Liver (tissue), 8 donors: ENCODE measurements at regions not wholly inside any gene's neighbourhood (a gene's known extent, or its start where the extent isn't known, plus 50 kb on each side); places are given as distances from the start of the nearest gene placed in this dataset.

Source experiments
- DNase-seq: peaks from one replicate; pipeline ENCODE4 v3.0.0-alpha.2; 2017; ENCODE audit warnings: low spot score
- H3K27ac ChIP-seq, 2 donors: one replicate each; pipeline ENCODE4 v1.7.0; 2013; ENCODE audit warnings: inconsistent platforms in 2 of 2, low read length in 2 of 2, control low read depth in 1 of 2, low read depth in 1 of 2, mild to moderate bottlenecking in 1 of 2
- H3K27me3 ChIP-seq, 4 donors: one replicate each; pipeline versions ENCODE4 v1.6.1 to v1.7.0; 2013; ENCODE audit warnings: low read length in 3 of 4, inconsistent platforms in 1 of 4, mild to moderate bottlenecking in 1 of 4, moderate library complexity in 1 of 4; ENCODE audit not compliant: control insufficient read depth in 4 of 4, insufficient read depth in 4 of 4
- H3K36me3 ChIP-seq, 4 donors: one replicate each; pipeline versions ENCODE4 v1.6.1 to v1.7.0; 2013; ENCODE audit warnings: low read length in 3 of 4, mild to moderate bottlenecking in 3 of 4, low read depth in 1 of 4, moderate library complexity in 1 of 4; ENCODE audit not compliant: control insufficient read depth in 4 of 4, insufficient read depth in 3 of 4
- H3K4me1 ChIP-seq, 4 donors: one replicate each; pipeline versions ENCODE4 v1.6.1 to v1.7.0; 2013; ENCODE audit warnings: low read length in 3 of 4, mild to moderate bottlenecking in 3 of 4, moderate library complexity in 1 of 4; ENCODE audit not compliant: control insufficient read depth in 4 of 4, insufficient read depth in 4 of 4
- H3K4me3 ChIP-seq, 3 donors: one replicate each; pipeline versions ENCODE4 v1.6.1 to v1.7.0; 2013; ENCODE audit warnings: low read length in 3 of 3, control low read depth in 1 of 3, low read depth in 1 of 3, mild to moderate bottlenecking in 1 of 3
- H3K9ac ChIP-seq, 2 donors: one replicate each; pipeline ENCODE4 v1.7.0; 2013; ENCODE audit warnings: low read length in 2 of 2, mild to moderate bottlenecking in 2 of 2, moderate library complexity in 2 of 2, control low read depth in 1 of 2, low read depth in 1 of 2
- H3K9me3 ChIP-seq, 4 donors: one replicate each; pipeline versions ENCODE4 v1.6.1 to v1.7.0; 2013; ENCODE audit warnings: low read length in 3 of 4; ENCODE audit not compliant: control insufficient read depth in 4 of 4
- ATF3 ChIP-seq: IDR thresholded peaks from 2 replicates; pipeline ENCODE4 v1.6.1; 2016; ENCODE audit warnings: antibody characterized with exemption
- CTCF ChIP-seq: fragments of 150-350 bp; IDR thresholded peaks from 2 replicates; pipeline ENCODE4 v1.5.1; 2017; ENCODE audit warnings: improper control_type of control experiment, low read depth, low read length; ENCODE audit not compliant: missing input control
- EGR1 ChIP-seq, 2 donors: IDR thresholded peaks; 2 replicates each; pipeline ENCODE4 v1.6.1; 2016 to 2018; ENCODE audit warnings: antibody characterized with exemption in 2 of 2, low read depth in 2 of 2
- FOXA1 ChIP-seq: IDR thresholded peaks from 2 replicates; pipeline ENCODE4 v1.6.1; 2016; ENCODE audit warnings: antibody characterized with exemption
- FOXA2 ChIP-seq: IDR thresholded peaks from 2 replicates; pipeline ENCODE4 v1.6.1; 2016; ENCODE audit warnings: antibody characterized with exemption
- GABPA ChIP-seq, 2 donors: IDR thresholded peaks in 1 of 2; conservative IDR thresholded peaks in 1 of 2; 2 replicates each; pipeline ENCODE4 v1.6.1; 2016; ENCODE audit warnings: antibody characterized with exemption in 2 of 2, mild to moderate bottlenecking in 1 of 2, moderate library complexity in 1 of 2
- HNF4A ChIP-seq, 2 donors: conservative IDR thresholded peaks; 2 replicates each; pipeline ENCODE4 v1.6.1; 2016; ENCODE audit warnings: antibody characterized with exemption in 2 of 2, mild to moderate bottlenecking in 2 of 2
- HNF4G ChIP-seq: IDR thresholded peaks from 2 replicates; pipeline ENCODE4 v1.6.1; 2016; ENCODE audit warnings: antibody characterized with exemption
- JUND ChIP-seq, 2 donors: IDR thresholded peaks; 2 replicates each; pipeline ENCODE4 v1.6.1; 2016; ENCODE audit warnings: antibody characterized with exemption in 2 of 2
- MAX ChIP-seq: IDR thresholded peaks from 2 replicates; pipeline ENCODE4 v1.6.1; 2016; ENCODE audit warnings: antibody characterized with exemption
- NR2F2 ChIP-seq: IDR thresholded peaks from 2 replicates; pipeline ENCODE4 v1.6.1; 2016; ENCODE audit warnings: antibody characterized with exemption
- RAD21 ChIP-seq, 2 donors: IDR thresholded peaks; 2 replicates each; pipeline ENCODE4 v1.6.1; 2016; ENCODE audit warnings: antibody characterized with exemption in 2 of 2, mild to moderate bottlenecking in 2 of 2
- REST ChIP-seq: IDR thresholded peaks from 2 replicates; pipeline ENCODE4 v1.6.1; 2016; ENCODE audit warnings: antibody characterized with exemption, mild to moderate bottlenecking
- RXRA ChIP-seq, 2 donors: IDR thresholded peaks; 2 replicates each; pipeline ENCODE4 v1.6.1; 2017 to 2018; ENCODE audit warnings: antibody characterized with exemption in 2 of 2, mild to moderate bottlenecking in 1 of 2
- SP1 ChIP-seq: IDR thresholded peaks from 2 replicates; pipeline ENCODE4 v1.6.1; 2018; ENCODE audit warnings: antibody characterized with exemption, mild to moderate bottlenecking
- TAF1 ChIP-seq: conservative IDR thresholded peaks from 2 replicates; pipeline ENCODE4 v1.6.1; 2016; ENCODE audit warnings: antibody characterized with exemption, mild to moderate bottlenecking
- YY1 ChIP-seq: IDR thresholded peaks from 2 replicates; pipeline ENCODE4 v1.6.1; 2016; ENCODE audit warnings: antibody characterized with exemption, mild to moderate bottlenecking
- ZBTB33 ChIP-seq: IDR thresholded peaks from 2 replicates; pipeline ENCODE4 v1.6.1; 2016; ENCODE audit warnings: antibody characterized with exemption
- WGBS: extraction: QIAGEN DNeasy Blood & Tissue Kit; methylation state at CpG from one replicate; pipeline ENCODE4 v1.1.7; 2013; 5-methylcytosine and 5-hydroxymethylcytosine counted together
- donor health status: healthy.
- donor health status: healthy.
- donor health status: healthy.
- donor health status: healthy.
- donor health status: healthy.

GRCh38 chr15:36133742-36134141, 445.7 kb upstream of the CDIN1 start:
- H3K9me3 ChIP-seq: no peaks in the 10 kb centered on the region
- no peak overlapping the region for H3K9ac ChIP-seq
- no peak overlapping the region for H3K4me3 ChIP-seq
- H3K27me3 ChIP-seq: no peaks in the 10 kb centered on the region
- H3K27ac ChIP-seq: no peak overlapping the region
- H3K36me3 ChIP-seq: no peaks in the 10 kb centered on the region
- no peak for DNase-seq
- no peaks in the 10 kb centered on the region for H3K4me1 ChIP-seq
- WGBS: 68% methylated on average over 2 of the region's 2 CpGs
- TF ChIP-seq YY1 (no peak), NR2F2 (no peak), FOXA2 (no peak), JUND (IDR thresholded peaks at IDR 0.05) (no peak), CTCF (no peak), RAD21 (IDR thresholded peaks at IDR 0.05) (no peak), HNF4A (conservative IDR thresholded peaks at IDR 0.05) (no peak), FOXA1 (no peak), RXRA (IDR thresholded peaks at IDR 0.05) (no peak), GABPA (IDR thresholded peaks at IDR 0.05 in 1 of 2, conservative IDR thresholded peaks at IDR 0.05 in 1 of 2) (no peak)

GRCh38 chr15:36136049-36136448, 443.4 kb upstream of the CDIN1 start:
- H3K36me3 ChIP-seq: no peaks in the 10 kb centered on the region
- no peak overlapping the region for H3K4me3 ChIP-seq
- H3K9me3 ChIP-seq: no peaks in the 10 kb centered on the region
- H3K27ac ChIP-seq: no peak overlapping the region
- no peak overlapping the region for H3K9ac ChIP-seq
- no peaks in the 10 kb centered on the region for H3K27me3 ChIP-seq
- H3K4me1 ChIP-seq: no peaks in the 10 kb centered on the region
- 85% methylated on average over 2 of the region's 2 CpGs for WGBS
- DNase-seq: no peak
- TF ChIP-seq NR2F2 (no peak), SP1 (no peak), HNF4G (no peak), RAD21 (IDR thresholded peaks at IDR 0.05) (no peak)

GRCh38 chr15:36152936-36153335, 426.5 kb upstream of the CDIN1 start:
- Histone ChIP-seq H3K9me3 (no peaks in the 10 kb centered on the region), H3K36me3 (no peaks in the 10 kb centered on the region), H3K9ac (no peak overlapping the region), H3K27ac (no peak overlapping the region), H3K27me3 (no peaks in the 10 kb centered on the region), H3K4me3 (no peak overlapping the region), H3K4me1 (peaks cover 0 to 4% (median 1%) of the 10 kb centered on the region in 4 donors)
- TF ChIP-seq HNF4A (conservative IDR thresholded peaks at IDR 0.05) (no peak), RAD21 (IDR thresholded peaks at IDR 0.05) (no peak), JUND (IDR thresholded peaks at IDR 0.05) (no peak), ATF3 (no peak), TAF1 (no peak), REST (no peak), ZBTB33 (no peak), MAX (no peak), NR2F2 (no peak), YY1 (no peak), CTCF (no peak), RXRA (IDR thresholded peaks at IDR 0.05) (no peak), SP1 (no peak), EGR1 (IDR thresholded peaks at IDR 0.05; ENCODE audit: low read depth in 2 of 2) (no peak)
- no peak for DNase-seq
